ENCODE measurements at regions not wholly inside any gene's neighbourhood (a gene's known extent, or its start where the extent isn't known, plus 50 kb on each side); places are given as distances from the start of the nearest gene placed in this dataset.

DNA sequence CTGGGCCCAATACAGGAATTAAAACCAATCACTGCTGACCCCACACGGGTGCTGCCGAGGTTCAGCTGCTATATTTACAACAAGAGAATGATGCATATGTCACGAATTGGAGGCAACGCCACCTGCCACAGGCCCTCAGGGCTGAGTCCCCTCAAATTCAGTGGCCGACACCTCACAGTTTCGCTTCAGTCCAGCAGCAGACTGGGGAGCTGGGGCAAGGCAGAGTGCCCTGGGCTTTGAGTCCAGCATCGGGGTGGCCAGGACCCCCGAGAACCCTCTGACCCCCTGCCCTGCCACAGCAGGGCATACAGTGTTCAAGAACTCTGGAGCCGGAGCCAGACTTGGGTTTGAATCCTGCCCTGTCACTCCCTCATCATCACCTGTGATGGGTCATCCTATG lies 247.2 kb downstream of the CTTN start:
- TF ChIP-seq CTCF (IDR thresholded peaks at IDR 0.05; ENCODE audit: insufficient read depth, low read depth, low read length) (no peak), EZH2 (IDR thresholded peaks at IDR 0.05; ENCODE audit: insufficient read depth, low read length) (no peak)
